HAP-1 (cell line): ENCODE measurements at regions not wholly inside any gene's neighbourhood (a gene's known extent, or its start where the extent isn't known, plus 50 kb on each side); places are given as distances from the start of the nearest gene placed in this dataset.

ENCODE experiments used
- DNase-seq, 2 experiments: peaks; one replicate each; pipeline ENCODE4 v3.0.0-alpha.2; 2016 to 2020; ENCODE audit warnings: low spot score in 2 of 2
- H3K27me3 ChIP-seq: fragments of 250-450 bp; sonication (Bioruptor Pico); 2 replicates; pipeline ENCODE4 v1.5.1; 2020; ENCODE audit warnings: low read depth, mild to moderate bottlenecking, moderate library complexity
- H3K36me3 ChIP-seq: fragments of 250-450 bp; sonication (Bioruptor Pico); replicated peaks from 2 replicates; pipeline ENCODE4 v1.5.1; 2020; ENCODE audit warnings: mild to moderate bottlenecking
- H3K4me1 ChIP-seq: fragments of 250-450 bp; sonication (Bioruptor Pico); 2 replicates; pipeline ENCODE4 v1.5.1; 2020; ENCODE audit warnings: mild to moderate bottlenecking
- H3K4me3 ChIP-seq: fragments of 250-450 bp; sonication (Bioruptor Pico); 2 replicates; pipeline ENCODE4 v1.5.1; 2020; ENCODE audit warnings: mild to moderate bottlenecking, moderate library complexity
- H3K9me3 ChIP-seq: fragments of 250-450 bp; sonication (Bioruptor Pico); 2 replicates; pipeline ENCODE4 v1.5.1; 2020; ENCODE audit warnings: mild to moderate bottlenecking, moderate library complexity
- in situ Hi-C: fragments of 300-500 bp; cut with MboI; formaldehyde crosslinking; loops from 3 replicates; pipeline ENCODE4 v1.14.3; 2020; ENCODE audit warnings: low sequenced_read_pairs, inconsistent platforms, mixed read lengths

- H3K4me1 ChIP-seq: no peaks in the 10 kb centered on the region
- no peak for DNase-seq
- H3K36me3 ChIP-seq: no peaks in the 10 kb centered on the region
- H3K9me3 ChIP-seq: no peaks in the 10 kb centered on the region
- no peak overlapping the region for H3K4me3 ChIP-seq
- H3K27me3 ChIP-seq: no peaks in the 10 kb centered on the region
- in situ Hi-C loops: no loop called here
These were observed 1710.5 kb upstream of the TENM3 start for GRCh38 chr4:180532691-180533090.

GRCh38 chr4:180538384-180539057 is 1704.7 kb upstream of the TENM3 start:
- H3K36me3 ChIP-seq: no peaks in the 10 kb centered on the region
- peaks cover 51% of the 10 kb centered on the region for H3K4me1 ChIP-seq
- DNase-seq: peak in 1 of 2 experiments; percentile 46
- H3K9me3 ChIP-seq: no peaks in the 10 kb centered on the region
- in situ Hi-C loops: no loop called here
- no peaks in the 10 kb centered on the region for H3K27me3 ChIP-seq
- H3K4me3 ChIP-seq: no peak overlapping the region

GRCh38 chr4:180539284-180539683 is 1703.9 kb upstream of the TENM3 start:
- Histone ChIP-seq H3K36me3 (no peaks in the 10 kb centered on the region), H3K4me3 (no peak overlapping the region), H3K9me3 (no peaks in the 10 kb centered on the region), H3K27me3 (no peaks in the 10 kb centered on the region), H3K4me1 (peaks cover 51% of the 10 kb centered on the region)
- in situ Hi-C loops: no loop called here
- DNase-seq: no peak

GRCh38 chr4:180541678-180542077 is 1701.5 kb upstream of the TENM3 start:
- peak in 1 of 2 experiments; percentile 99 for DNase-seq
- peaks cover 51% of the 10 kb centered on the region for H3K4me1 ChIP-seq
- in situ Hi-C loops: no loop called here
- no peaks in the 10 kb centered on the region for H3K36me3 ChIP-seq
- H3K4me3 ChIP-seq: no peak overlapping the region; the same call in 1 of the 2 replicates
- no peaks in the 10 kb centered on the region for H3K27me3 ChIP-seq
- no peaks in the 10 kb centered on the region for H3K9me3 ChIP-seq

- H3K36me3 ChIP-seq: no peaks in the 10 kb centered on the region
- peak overlapping the region; percentile 15 for H3K4me3 ChIP-seq
- in situ Hi-C loops: no loop called here
- no peaks in the 10 kb centered on the region for H3K27me3 ChIP-seq
- H3K9me3 ChIP-seq: no peaks in the 10 kb centered on the region
- peaks cover 51% of the 10 kb centered on the region for H3K4me1 ChIP-seq
- peak; percentile 91 to 97 for DNase-seq
These were observed 1700.6 kb upstream of the TENM3 start for GRCh38 chr4:180542445-180543100.

- H3K36me3 ChIP-seq: no peaks in the 10 kb centered on the region
- no peaks in the 10 kb centered on the region for H3K9me3 ChIP-seq
- H3K4me1 ChIP-seq: peaks cover 2% of the 10 kb centered on the region
- in situ Hi-C loops: no loop called here
- no peak overlapping the region for H3K4me3 ChIP-seq
- no peak for DNase-seq
- no peaks in the 10 kb centered on the region for H3K27me3 ChIP-seq
These were observed 1693.1 kb upstream of the TENM3 start for GRCh38 chr4:180550106-180550505.

- in situ Hi-C loops: no loop called here
- peaks cover 15% of the 10 kb centered on the region for H3K4me1 ChIP-seq
- H3K4me3 ChIP-seq: no peak overlapping the region
- H3K9me3 ChIP-seq: peaks cover 2% of the 10 kb centered on the region; the same call in 1 of the 2 replicates
- no peaks in the 10 kb centered on the region for H3K27me3 ChIP-seq
- DNase-seq: no peak
- H3K36me3 ChIP-seq: no peaks in the 10 kb centered on the region
These were observed 1685.9 kb upstream of the TENM3 start for GRCh38 chr4:180557348-180557747.

- Histone ChIP-seq H3K27me3 (no peaks in the 10 kb centered on the region), H3K4me1 (peaks cover 15% of the 10 kb centered on the region), H3K4me3 (no peak overlapping the region), H3K9me3 (peaks cover 2% of the 10 kb centered on the region; the same call in 1 of the 2 replicates), H3K36me3 (no peaks in the 10 kb centered on the region)
- in situ Hi-C loops: no loop called here
- DNase-seq: no peak
These were observed 1685.3 kb upstream of the TENM3 start for GRCh38 chr4:180557950-180558349.

- peaks cover 15% of the 10 kb centered on the region for H3K4me1 ChIP-seq
- H3K4me3 ChIP-seq: no peak overlapping the region
- no peak for DNase-seq
- in situ Hi-C loops: no loop called here
- peaks cover 2% of the 10 kb centered on the region; the same call in 1 of the 2 replicates for H3K9me3 ChIP-seq
- H3K36me3 ChIP-seq: no peaks in the 10 kb centered on the region
- H3K27me3 ChIP-seq: no peaks in the 10 kb centered on the region
These were observed 1684.8 kb upstream of the TENM3 start for GRCh38 chr4:180558427-180558826.

GRCh38 chr4:180560896-180561295 is 1682.3 kb upstream of the TENM3 start:
- Histone ChIP-seq H3K9me3 (no peaks in the 10 kb centered on the region), H3K4me1 (peaks cover 18% of the 10 kb centered on the region), H3K4me3 (no peak overlapping the region), H3K27me3 (no peaks in the 10 kb centered on the region), H3K36me3 (no peaks in the 10 kb centered on the region)
- no peak for DNase-seq
- in situ Hi-C loops: no loop called here

GRCh38 chr4:180564026-180564425 is 1679.2 kb upstream of the TENM3 start:
- in situ Hi-C loops: no loop called here
- peak in 1 of 2 experiments; percentile 33 for DNase-seq
- Histone ChIP-seq H3K4me1 (peaks cover 15% of the 10 kb centered on the region), H3K9me3 (no peaks in the 10 kb centered on the region), H3K4me3 (no peak overlapping the region), H3K36me3 (no peaks in the 10 kb centered on the region), H3K27me3 (no peaks in the 10 kb centered on the region)

GRCh38 chr4:180564448-180564847 is 1678.8 kb upstream of the TENM3 start:
- no peak for DNase-seq
- in situ Hi-C loops: no loop called here
- Histone ChIP-seq H3K9me3 (no peaks in the 10 kb centered on the region), H3K27me3 (no peaks in the 10 kb centered on the region), H3K36me3 (no peaks in the 10 kb centered on the region), H3K4me3 (no peak overlapping the region), H3K4me1 (peaks cover 16% of the 10 kb centered on the region)

- no peak for DNase-seq
- H3K27me3 ChIP-seq: no peaks in the 10 kb centered on the region
- no peak overlapping the region for H3K4me3 ChIP-seq
- no peaks in the 10 kb centered on the region for H3K9me3 ChIP-seq
- peaks cover 18% of the 10 kb centered on the region for H3K4me1 ChIP-seq
- no peaks in the 10 kb centered on the region for H3K36me3 ChIP-seq
- in situ Hi-C loops: no loop called here
These were observed 1677.3 kb upstream of the TENM3 start for GRCh38 chr4:180565856-180566431.

- H3K9me3 ChIP-seq: no peaks in the 10 kb centered on the region
- no peaks in the 10 kb centered on the region for H3K27me3 ChIP-seq
- in situ Hi-C loops: no loop called here
- H3K4me3 ChIP-seq: no peak overlapping the region
- H3K36me3 ChIP-seq: no peaks in the 10 kb centered on the region
- peaks cover 23% of the 10 kb centered on the region for H3K4me1 ChIP-seq
- no peak for DNase-seq
These were observed 1676.7 kb upstream of the TENM3 start for GRCh38 chr4:180566492-180566891.
